SK-N-SH (cell line): ENCODE measurements at regions not wholly inside any gene's neighbourhood (a gene's known extent, or its start where the extent isn't known, plus 50 kb on each side); places are given as distances from the start of the nearest gene placed in this dataset.

Source experiments
- CTCF ChIA-PET: fragments of 300-600, 350-600 bp; formaldehyde crosslinking; extraction: SDS; loops from one replicate; lab custom pipeline; 2021; lab: Yijun Ruan, JAX
- POLR2A ChIA-PET: fragments of 350-600 bp; sonication (Branson Sonifier 250); formaldehyde crosslinking; extraction: SDS; loops from one replicate; lab custom pipeline; 2020; ENCODE audit warnings: antibody characterized with exemption, inconsistent platforms; lab: Yijun Ruan, JAX
- DNase-seq: peaks from one replicate; pipeline ENCODE4 v3.0.0; 2012
- H2AFZ ChIP-seq: fragments of 200-600 bp; sonication (generic); 2 replicates; pipeline ENCODE4 v1.8.1; 2016; ENCODE audit warnings: antibody characterized with exemption, mild to moderate bottlenecking, low read depth
- H3F3A ChIP-seq: fragments of 200-600 bp; sonication (generic); replicated peaks from 2 replicates; pipeline ENCODE3; 2016; ENCODE audit warnings: antibody characterized with exemption, mild to moderate bottlenecking; ENCODE audit not compliant: insufficient read depth
- H3K27ac ChIP-seq, 2 experiments: fragments of 200-500 bp in 1 of 2; fragments of 200-600 bp in 1 of 2; sonication (Bioruptor generic) in 1 of 2; sonication (generic), shearing (Covaris generic) in 1 of 2; 2 replicates each; pipeline versions ENCODE4 v1.5.1 to v1.6.1; 2014 to 2016; ENCODE audit warnings: low read depth in 2 of 2, inconsistent platforms in 1 of 2, low read length in 1 of 2, mild to moderate bottlenecking in 1 of 2, mixed read lengths in 1 of 2
- H3K27me3 ChIP-seq: fragments of 200-600 bp; sonication (generic), shearing (Covaris generic); 2 replicates; pipeline ENCODE4 v1.6.1; 2016; ENCODE audit warnings: mixed run types; ENCODE audit not compliant: insufficient read depth
- H3K36me3 ChIP-seq, 2 experiments: fragments of 200-500 bp in 1 of 2; fragments of 200-600 bp in 1 of 2; sonication (Bioruptor generic) in 1 of 2; sonication (generic) in 1 of 2; replicated peaks in 1 of 2; 2 replicates each; pipeline versions ENCODE3 to v1.5.1; 2014 to 2016; ENCODE audit warnings: low read length in 1 of 2, mild to moderate bottlenecking in 1 of 2; ENCODE audit not compliant: insufficient read depth in 2 of 2, control insufficient read depth in 1 of 2
- H3K4me1 ChIP-seq, 2 experiments: fragments of 200-500 bp in 1 of 2; fragments of 200-600 bp in 1 of 2; sonication (Bioruptor generic) in 1 of 2; sonication (generic), shearing (Covaris generic) in 1 of 2; 2 replicates each; pipeline versions ENCODE4 v1.5.1 to v1.6.1; 2014 to 2016; ENCODE audit warnings: low read depth in 1 of 2, low read length in 1 of 2, mixed run types in 1 of 2; ENCODE audit not compliant: insufficient read depth in 2 of 2, control insufficient read depth in 1 of 2
- H3K4me2 ChIP-seq: fragments of 200-600 bp; sonication (generic), shearing (Covaris generic); 2 replicates; pipeline ENCODE4 v1.6.1; 2017; ENCODE audit warnings: mixed run types
- H3K4me3 ChIP-seq, 2 experiments: fragments of 200-500 bp in 1 of 2; fragments of 200-600 bp in 1 of 2; sonication (Bioruptor generic) in 1 of 2; sonication (generic), shearing (Covaris generic) in 1 of 2; 2 replicates each; pipeline versions ENCODE4 v1.5.1 to v1.8.1; 2014 to 2016; ENCODE audit warnings: low read depth in 2 of 2, inconsistent platforms in 1 of 2, low read length in 1 of 2, mild to moderate bottlenecking in 1 of 2, mixed read lengths in 1 of 2, moderate library complexity in 1 of 2
- H3K79me2 ChIP-seq: fragments of 200-600 bp; sonication (generic); 2 replicates; pipeline ENCODE4 v1.8.1; 2017; ENCODE audit warnings: mild to moderate bottlenecking; ENCODE audit not compliant: insufficient read depth
- H3K9ac ChIP-seq: fragments of 200-600 bp; sonication (generic); 2 replicates; pipeline ENCODE4 v1.6.1; 2017; ENCODE audit warnings: mixed run types
- H3K9me2 ChIP-seq: fragments of 200-600 bp; sonication (generic); 2 replicates; pipeline ENCODE4 v1.6.1; 2017; ENCODE audit warnings: mixed run types
- H3K9me3 ChIP-seq: fragments of 200-600 bp; sonication (generic); 2 replicates; pipeline ENCODE4 v1.6.1; 2017; ENCODE audit warnings: mixed run types, mild to moderate bottlenecking, moderate library complexity
- H4K20me1 ChIP-seq: fragments of 200-600 bp; sonication (generic); 2 replicates; pipeline ENCODE4 v1.6.1; 2017; ENCODE audit warnings: mild to moderate bottlenecking, mixed run types; ENCODE audit not compliant: insufficient read depth
- EP300 ChIP-seq, 2 experiments: IDR thresholded peaks; 2 replicates each; pipeline versions ENCODE4 v1.4.0 to v1.6.1; 2012; ENCODE audit warnings: borderline replicate concordance in 1 of 2, low read depth in 1 of 2, low read length in 1 of 2
- FOXJ3 ChIP-seq: sonication (generic); formaldehyde crosslinking; IDR thresholded peaks from 2 replicates; pipeline ENCODE4 v1.5.1; 2020; ENCODE audit warnings: mild to moderate bottlenecking, missing genetic modification reagents
- FOXM1 ChIP-seq: IDR thresholded peaks from 2 replicates; pipeline ENCODE4 v1.4.0; 2012; ENCODE audit warnings: low read depth, mild to moderate bottlenecking
- GABPA ChIP-seq: IDR thresholded peaks from 2 replicates; pipeline ENCODE4 v1.4.0; 2012; ENCODE audit warnings: low read depth, mild to moderate bottlenecking
- GATA2 ChIP-seq: sonication (generic); formaldehyde crosslinking; IDR thresholded peaks from 2 replicates; pipeline ENCODE4 v1.5.0; 2020; ENCODE audit warnings: mild to moderate bottlenecking, missing genetic modification reagents
- JUND ChIP-seq: IDR thresholded peaks from 2 replicates; pipeline ENCODE4 v1.4.0; 2012
- NFIC ChIP-seq: IDR thresholded peaks from 2 replicates; pipeline ENCODE4 v1.4.0; 2012; ENCODE audit warnings: borderline replicate concordance
- RAD21 ChIP-seq: IDR thresholded peaks from 2 replicates; pipeline ENCODE4 v1.6.1; 2012; ENCODE audit warnings: mild to moderate bottlenecking, low read length
- RCOR1 ChIP-seq: fragments of 150-350 bp; IDR thresholded peaks from 2 replicates; pipeline ENCODE4 v1.6.1; 2017; ENCODE audit warnings: antibody characterized with exemption, low read length
- RFX5 ChIP-seq: IDR thresholded peaks from 2 replicates; pipeline ENCODE4 v1.6.1; 2012; ENCODE audit warnings: mild to moderate bottlenecking, improper control_type of control experiment, low read length
- RXRA ChIP-seq: IDR thresholded peaks from 2 replicates; pipeline ENCODE4 v1.4.0; 2012; ENCODE audit warnings: low read depth, mild to moderate bottlenecking, borderline replicate concordance
- SIN3A ChIP-seq: IDR thresholded peaks from 2 replicates; pipeline ENCODE4 v1.6.1; 2012; ENCODE audit warnings: low read depth, mild to moderate bottlenecking, low read length, moderate library complexity, borderline replicate concordance
- TAF1 ChIP-seq: IDR thresholded peaks from 2 replicates; pipeline ENCODE4 v1.6.1; 2012; ENCODE audit warnings: low read depth, mild to moderate bottlenecking, low read length, moderate library complexity, borderline replicate concordance
- TCF12 ChIP-seq: IDR thresholded peaks from 2 replicates; pipeline ENCODE4 v1.4.0; 2012
- YY1 ChIP-seq: IDR thresholded peaks from 2 replicates; pipeline ENCODE4 v1.4.0; 2012; ENCODE audit warnings: low read depth, mild to moderate bottlenecking
- WGBS: methylation state at CpG from one replicate; pipeline ENCODE4 v1.1.6; 2017; ENCODE audit warnings: low lambda C conversion rate; 5-methylcytosine and 5-hydroxymethylcytosine counted together
- TF ChIP-seq, protein P1 (sequence below): fragments of 150-350 bp; IDR thresholded peaks from 2 replicates; pipeline ENCODE4 v1.6.1; 2017; ENCODE audit warnings: antibody characterized with exemption, low read length, low read depth, borderline replicate concordance
- TF ChIP-seq, protein P2 (sequence below): fragments of 150-350 bp; IDR thresholded peaks from 2 replicates; pipeline ENCODE4 v1.6.1; 2016; ENCODE audit warnings: mild to moderate bottlenecking, low read depth, low read length
- TF ChIP-seq, protein P3 (sequence below): IDR thresholded peaks from 2 replicates; pipeline ENCODE4 v1.4.0; 2012; ENCODE audit warnings: low read depth, borderline replicate concordance
- TF ChIP-seq, protein P4 (sequence below): IDR thresholded peaks from 2 replicates; pipeline ENCODE4 v1.4.0; 2012; ENCODE audit warnings: low read depth, borderline replicate concordance
- TF ChIP-seq, protein P5 (sequence below): IDR thresholded peaks from 2 replicates; pipeline ENCODE4; 2012

DNA sequence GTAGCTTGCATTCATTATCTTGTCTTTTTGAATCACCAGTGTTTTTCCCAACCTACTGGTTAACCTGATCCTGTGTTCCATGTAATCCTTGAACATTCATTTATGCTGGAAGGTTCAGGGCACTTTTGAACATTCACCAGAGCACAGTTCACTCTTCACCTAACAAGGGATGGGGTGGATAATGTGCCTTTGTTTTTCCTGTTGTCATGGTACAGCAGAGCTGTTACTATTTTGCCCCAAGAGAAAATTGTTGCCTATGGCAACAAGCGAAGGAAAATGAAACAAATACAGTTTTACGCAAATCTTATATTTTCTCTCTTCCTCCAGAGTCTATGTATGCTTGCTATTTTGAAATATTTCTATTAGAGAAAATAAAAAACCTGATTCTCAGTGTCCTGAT, 60.3 kb upstream of the RIOK2 start:
- Histone ChIP-seq H3K79me2 (no peaks in the 10 kb centered on the region), H3K36me3 (no peaks in the 10 kb centered on the region), H3K27ac (no peak overlapping the region), H3K4me1 (no peaks in the 10 kb centered on the region), H3K9ac (no peak overlapping the region), H3K4me2 (no peak overlapping the region), H4K20me1 (no peaks in the 10 kb centered on the region), H3F3A (no peaks in the 10 kb centered on the region), H3K9me3 (no peaks in the 10 kb centered on the region), H3K27me3 (no peaks in the 10 kb centered on the region), H2AFZ (no peak overlapping the region), H3K9me2 (no peaks in the 10 kb centered on the region), H3K4me3 (no peak overlapping the region)
- 91% methylated on average over 2 of the region's 2 CpGs for WGBS
- ChIA-PET POLR2A (no interaction called here), CTCF (interaction anchor here (3.0 kb wide), 1 partner anchor 12 kb away, joined by 18 read pairs; no protein-coding TSS in a partner anchor)
- TF ChIP-seq RAD21 (no peak), TAF1 (no peak), RCOR1 (no peak), SIN3A (no peak), RFX5 (no peak), EP300 (IDR thresholded peaks at IDR 0.05; ENCODE audit: borderline replicate concordance in 1 of 2, low read depth in 1 of 2, low read length in 1 of 2) (no peak), RXRA (no peak), FOXJ3 (CRISPR knock-in tag) (no peak), TCF12 (no peak), NFIC (no peak), GATA2 (no peak), GABPA (no peak), FOXM1 (no peak), YY1 (no peak), JUND (no peak)
- TF ChIP-seq, protein P1, sequence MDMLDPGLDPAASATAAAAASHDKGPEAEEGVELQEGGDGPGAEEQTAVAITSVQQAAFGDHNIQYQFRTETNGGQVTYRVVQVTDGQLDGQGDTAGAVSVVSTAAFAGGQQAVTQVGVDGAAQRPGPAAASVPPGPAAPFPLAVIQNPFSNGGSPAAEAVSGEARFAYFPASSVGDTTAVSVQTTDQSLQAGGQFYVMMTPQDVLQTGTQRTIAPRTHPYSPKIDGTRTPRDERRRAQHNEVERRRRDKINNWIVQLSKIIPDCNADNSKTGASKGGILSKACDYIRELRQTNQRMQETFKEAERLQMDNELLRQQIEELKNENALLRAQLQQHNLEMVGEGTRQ, result no peak
- TF ChIP-seq, protein P2, sequence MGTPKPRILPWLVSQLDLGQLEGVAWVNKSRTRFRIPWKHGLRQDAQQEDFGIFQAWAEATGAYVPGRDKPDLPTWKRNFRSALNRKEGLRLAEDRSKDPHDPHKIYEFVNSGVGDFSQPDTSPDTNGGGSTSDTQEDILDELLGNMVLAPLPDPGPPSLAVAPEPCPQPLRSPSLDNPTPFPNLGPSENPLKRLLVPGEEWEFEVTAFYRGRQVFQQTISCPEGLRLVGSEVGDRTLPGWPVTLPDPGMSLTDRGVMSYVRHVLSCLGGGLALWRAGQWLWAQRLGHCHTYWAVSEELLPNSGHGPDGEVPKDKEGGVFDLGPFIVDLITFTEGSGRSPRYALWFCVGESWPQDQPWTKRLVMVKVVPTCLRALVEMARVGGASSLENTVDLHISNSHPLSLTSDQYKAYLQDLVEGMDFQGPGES, result no peak
- TF ChIP-seq, protein P3, sequence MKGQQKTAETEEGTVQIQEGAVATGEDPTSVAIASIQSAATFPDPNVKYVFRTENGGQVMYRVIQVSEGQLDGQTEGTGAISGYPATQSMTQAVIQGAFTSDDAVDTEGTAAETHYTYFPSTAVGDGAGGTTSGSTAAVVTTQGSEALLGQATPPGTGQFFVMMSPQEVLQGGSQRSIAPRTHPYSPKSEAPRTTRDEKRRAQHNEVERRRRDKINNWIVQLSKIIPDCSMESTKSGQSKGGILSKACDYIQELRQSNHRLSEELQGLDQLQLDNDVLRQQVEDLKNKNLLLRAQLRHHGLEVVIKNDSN, result no peak
- TF ChIP-seq, protein P4, sequence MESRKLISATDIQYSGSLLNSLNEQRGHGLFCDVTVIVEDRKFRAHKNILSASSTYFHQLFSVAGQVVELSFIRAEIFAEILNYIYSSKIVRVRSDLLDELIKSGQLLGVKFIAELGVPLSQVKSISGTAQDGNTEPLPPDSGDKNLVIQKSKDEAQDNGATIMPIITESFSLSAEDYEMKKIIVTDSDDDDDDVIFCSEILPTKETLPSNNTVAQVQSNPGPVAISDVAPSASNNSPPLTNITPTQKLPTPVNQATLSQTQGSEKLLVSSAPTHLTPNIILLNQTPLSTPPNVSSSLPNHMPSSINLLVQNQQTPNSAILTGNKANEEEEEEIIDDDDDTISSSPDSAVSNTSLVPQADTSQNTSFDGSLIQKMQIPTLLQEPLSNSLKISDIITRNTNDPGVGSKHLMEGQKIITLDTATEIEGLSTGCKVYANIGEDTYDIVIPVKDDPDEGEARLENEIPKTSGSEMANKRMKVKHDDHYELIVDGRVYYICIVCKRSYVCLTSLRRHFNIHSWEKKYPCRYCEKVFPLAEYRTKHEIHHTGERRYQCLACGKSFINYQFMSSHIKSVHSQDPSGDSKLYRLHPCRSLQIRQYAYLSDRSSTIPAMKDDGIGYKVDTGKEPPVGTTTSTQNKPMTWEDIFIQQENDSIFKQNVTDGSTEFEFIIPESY, result no peak
- TF ChIP-seq, protein P5, sequence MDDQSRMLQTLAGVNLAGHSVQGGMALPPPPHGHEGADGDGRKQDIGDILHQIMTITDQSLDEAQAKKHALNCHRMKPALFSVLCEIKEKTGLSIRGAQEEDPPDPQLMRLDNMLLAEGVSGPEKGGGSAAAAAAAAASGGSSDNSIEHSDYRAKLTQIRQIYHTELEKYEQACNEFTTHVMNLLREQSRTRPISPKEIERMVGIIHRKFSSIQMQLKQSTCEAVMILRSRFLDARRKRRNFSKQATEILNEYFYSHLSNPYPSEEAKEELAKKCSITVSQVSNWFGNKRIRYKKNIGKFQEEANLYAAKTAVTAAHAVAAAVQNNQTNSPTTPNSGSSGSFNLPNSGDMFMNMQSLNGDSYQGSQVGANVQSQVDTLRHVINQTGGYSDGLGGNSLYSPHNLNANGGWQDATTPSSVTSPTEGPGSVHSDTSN, result no peak
- no peak for DNase-seq
